ENCODE measurements at regions not wholly inside any gene's neighbourhood (a gene's known extent, or its start where the extent isn't known, plus 50 kb on each side); places are given as distances from the start of the nearest gene placed in this dataset.
A peak's percentile ranks its signal among the peaks of the same experiment; 100 is the strongest.
"Not testable (repeated sequence)": the region's sequence is repeated elsewhere in the genome, so short reads cannot be mapped to it uniquely, and the experiment has no call there.

- Histone ChIP-seq H3K27me3 (ENCODE audit: control insufficient read depth in 1 of 2, insufficient read depth in 2 of 2, low read length in 2 of 2) (no peaks in the 10 kb centered on the region), H3K36me3 (ENCODE audit: insufficient read depth, low read length) (no peaks in the 10 kb centered on the region), H3K9me3 (ENCODE audit: low read length) (no peaks in the 10 kb centered on the region), H3K27ac (ENCODE audit: low read depth, low read length) (no peak overlapping the region), H3K4me3 (ENCODE audit: low read depth in 1 of 2, low read length in 2 of 2) (no peak overlapping the region), H3K4me1 (ENCODE audit: insufficient read depth, low read length) (no peaks in the 10 kb centered on the region), H3K9ac (ENCODE audit: low read length) (no peak overlapping the region)
Observed at GRCh38 chr13:71382285-71382684, 484.7 kb downstream of the DACH1 start.

- Histone ChIP-seq H3K9me3 (ENCODE audit: low read length) (no peaks in the 10 kb centered on the region), H3K27ac (ENCODE audit: low read depth, low read length) (no peak overlapping the region), H3K4me1 (ENCODE audit: insufficient read depth, low read length) (no peaks in the 10 kb centered on the region), H3K9ac (ENCODE audit: low read length) (no peak overlapping the region), H3K36me3 (ENCODE audit: insufficient read depth, low read length) (no peaks in the 10 kb centered on the region), H3K27me3 (ENCODE audit: control insufficient read depth in 1 of 2, insufficient read depth in 2 of 2, low read length in 2 of 2) (no peaks in the 10 kb centered on the region), H3K4me3 (ENCODE audit: low read depth in 1 of 2, low read length in 2 of 2) (no peak overlapping the region)
Observed at GRCh38 chr13:71380191-71380590, 486.8 kb downstream of the DACH1 start.

- H3K4me1 ChIP-seq (ENCODE audit: insufficient read depth, low read length) = no peaks in the 10 kb centered on the region
- H3K9ac ChIP-seq (ENCODE audit: low read length) = no peak overlapping the region
- no peaks in the 10 kb centered on the region for H3K27me3 ChIP-seq (ENCODE audit: control insufficient read depth in 1 of 2, insufficient read depth in 2 of 2, low read length in 2 of 2)
- H3K9me3 ChIP-seq (ENCODE audit: low read length) = no peaks in the 10 kb centered on the region
- no peaks in the 10 kb centered on the region for H3K36me3 ChIP-seq (ENCODE audit: insufficient read depth, low read length)
- H3K27ac ChIP-seq (ENCODE audit: low read depth, low read length) = no peak overlapping the region
- H3K4me3 ChIP-seq (ENCODE audit: low read depth in 1 of 2, low read length in 2 of 2) = peak overlapping the region in 1 of 2 donors; percentile 22
Observed at GRCh38 chr13:71378961-71379905, 487.8 kb downstream of the DACH1 start.

GRCh38 chr13:71374471-71375049, 492.4 kb downstream of the DACH1 start:
- H3K4me3 ChIP-seq (ENCODE audit: low read depth in 1 of 2, low read length in 2 of 2) = no peak overlapping the region
- no peak overlapping the region for H3K9ac ChIP-seq (ENCODE audit: low read length)
- H3K9me3 ChIP-seq (ENCODE audit: low read length) = no peaks in the 10 kb centered on the region
- no peaks in the 10 kb centered on the region for H3K36me3 ChIP-seq (ENCODE audit: insufficient read depth, low read length)
- H3K4me1 ChIP-seq (ENCODE audit: insufficient read depth, low read length) = no peaks in the 10 kb centered on the region
- no peaks in the 10 kb centered on the region for H3K27me3 ChIP-seq (ENCODE audit: control insufficient read depth in 1 of 2, insufficient read depth in 2 of 2, low read length in 2 of 2)
- no peak overlapping the region for H3K27ac ChIP-seq (ENCODE audit: low read depth, low read length)

DNA sequence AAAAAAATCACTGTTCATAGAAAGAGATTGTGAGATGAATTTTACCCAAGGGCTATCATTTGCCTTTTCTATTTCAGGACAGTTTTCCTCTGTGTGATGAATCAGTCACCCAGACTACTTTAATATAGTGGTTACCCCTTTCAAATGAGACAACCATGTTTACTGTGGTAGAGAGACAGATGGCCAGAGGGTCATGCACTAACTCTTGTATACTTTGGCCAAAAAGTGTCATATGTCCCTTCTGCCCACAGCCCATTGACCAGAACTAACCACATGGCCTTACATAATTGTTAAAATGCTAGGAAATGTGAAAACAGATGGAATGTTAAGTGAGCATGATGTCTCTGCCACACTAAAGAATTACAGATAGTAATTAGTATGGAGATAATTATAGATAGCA, 498.7 kb downstream of the DACH1 start:
- Histone ChIP-seq H3K9me3 (ENCODE audit: low read length) (no peaks in the 10 kb centered on the region), H3K36me3 (ENCODE audit: insufficient read depth, low read length) (no peaks in the 10 kb centered on the region), H3K4me3 (ENCODE audit: low read depth in 1 of 2, low read length in 2 of 2) (no peak overlapping the region), H3K4me1 (ENCODE audit: insufficient read depth, low read length) (no peaks in the 10 kb centered on the region), H3K27ac (ENCODE audit: low read depth, low read length) (no peak overlapping the region), H3K9ac (ENCODE audit: low read length) (no peak overlapping the region), H3K27me3 (ENCODE audit: control insufficient read depth in 1 of 2, insufficient read depth in 2 of 2, low read length in 2 of 2) (no peaks in the 10 kb centered on the region)

DNA sequence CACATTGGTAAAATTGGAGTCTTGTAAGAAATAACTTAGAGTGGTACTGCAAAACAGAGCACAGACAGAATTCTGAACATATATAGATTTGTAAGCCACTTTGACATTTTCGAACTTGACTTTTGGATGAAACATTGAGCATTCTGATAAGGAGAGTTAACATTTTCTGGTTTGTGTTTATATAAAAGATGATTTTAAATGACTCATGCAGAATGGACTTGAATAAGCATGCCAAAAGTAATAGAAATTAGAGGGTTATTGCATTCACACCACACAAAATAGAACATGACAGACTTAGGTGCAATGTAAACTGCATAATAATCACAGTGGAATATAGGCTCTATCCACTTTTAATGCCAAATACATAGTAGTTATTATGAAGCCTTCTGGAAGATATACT, 507.0 kb downstream of the DACH1 start:
- Histone ChIP-seq H3K4me1 (ENCODE audit: insufficient read depth, low read length) (no peaks in the 10 kb centered on the region), H3K9ac (ENCODE audit: low read length) (no peak overlapping the region), H3K27me3 (ENCODE audit: control insufficient read depth in 1 of 2, insufficient read depth in 2 of 2, low read length in 2 of 2) (no peaks in the 10 kb centered on the region), H3K9me3 (ENCODE audit: low read length) (no peaks in the 10 kb centered on the region), H3K27ac (ENCODE audit: low read depth, low read length) (no peak overlapping the region), H3K4me3 (ENCODE audit: low read depth in 1 of 2, low read length in 2 of 2) (no peak overlapping the region), H3K36me3 (ENCODE audit: insufficient read depth, low read length) (no peaks in the 10 kb centered on the region)

DNA sequence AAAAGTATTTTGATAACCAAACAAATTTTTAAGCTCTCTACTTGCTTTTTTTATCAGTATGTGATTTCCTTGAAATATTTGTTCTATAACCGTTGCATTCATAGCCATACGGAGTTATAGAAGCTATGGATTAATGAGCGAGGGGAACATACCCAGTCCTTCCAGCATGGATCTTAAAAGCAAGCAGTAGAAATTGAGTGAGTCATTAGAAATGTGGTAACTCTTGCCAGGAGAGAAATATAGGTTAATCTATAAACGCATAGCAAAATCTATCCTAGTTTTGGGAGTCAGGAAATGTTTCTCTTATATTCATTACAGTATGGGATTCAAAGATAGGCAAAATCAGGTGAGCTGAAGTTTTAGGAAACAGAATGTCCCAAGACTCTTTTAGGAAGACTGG, 507.4 kb downstream of the DACH1 start:
- Histone ChIP-seq H3K27ac (ENCODE audit: low read depth, low read length) (no peak overlapping the region), H3K9me3 (ENCODE audit: low read length) (no peaks in the 10 kb centered on the region), H3K36me3 (ENCODE audit: insufficient read depth, low read length) (no peaks in the 10 kb centered on the region), H3K4me1 (ENCODE audit: insufficient read depth, low read length) (no peaks in the 10 kb centered on the region), H3K4me3 (ENCODE audit: low read depth in 1 of 2, low read length in 2 of 2) (no peak overlapping the region), H3K27me3 (ENCODE audit: control insufficient read depth in 1 of 2, insufficient read depth in 2 of 2, low read length in 2 of 2) (no peaks in the 10 kb centered on the region), H3K9ac (ENCODE audit: low read length) (no peak overlapping the region)

- H3K4me1 ChIP-seq (ENCODE audit: insufficient read depth, low read length) = no peaks in the 10 kb centered on the region
- no peak overlapping the region for H3K9ac ChIP-seq (ENCODE audit: low read length)
- H3K36me3 ChIP-seq (ENCODE audit: insufficient read depth, low read length) = no peaks in the 10 kb centered on the region
Observed at GRCh38 chr13:71358218-71358617, 508.8 kb downstream of the DACH1 start.

DNA sequence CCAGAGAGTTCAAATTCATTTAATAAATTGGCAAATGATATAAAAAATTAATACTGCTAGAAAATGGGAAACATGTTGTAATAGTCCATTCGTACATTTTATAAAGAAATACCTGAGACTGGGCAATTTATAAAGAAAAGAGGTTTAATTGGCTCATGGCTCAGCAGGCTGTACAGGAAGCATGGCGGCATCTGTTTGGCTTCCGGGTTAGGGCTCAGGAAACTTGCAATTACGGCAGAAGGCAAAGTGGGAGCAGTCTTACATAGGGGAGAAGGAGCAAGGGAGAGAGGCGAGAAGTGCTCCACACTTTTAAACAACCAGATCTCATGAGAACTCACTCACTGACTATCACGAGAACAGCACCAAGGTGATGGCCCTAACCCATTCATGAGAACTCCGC, 512.0 kb downstream of the DACH1 start:
- Histone ChIP-seq H3K9ac (ENCODE audit: low read length) (no peak overlapping the region), H3K27me3 (ENCODE audit: control insufficient read depth in 1 of 2, insufficient read depth in 2 of 2, low read length in 2 of 2) (no peaks in the 10 kb centered on the region), H3K4me1 (ENCODE audit: insufficient read depth, low read length) (no peaks in the 10 kb centered on the region), H3K27ac (ENCODE audit: low read depth, low read length) (no peak overlapping the region), H3K9me3 (ENCODE audit: low read length) (no peaks in the 10 kb centered on the region), H3K36me3 (ENCODE audit: insufficient read depth, low read length) (no peaks in the 10 kb centered on the region), H3K4me3 (ENCODE audit: low read depth in 1 of 2, low read length in 2 of 2) (no peak overlapping the region)

More at GRCh38 chr13:71358218-71358617, 508.8 kb downstream of the DACH1 start:
- Histone ChIP-seq H3K27me3 (ENCODE audit: control insufficient read depth in 1 of 2, insufficient read depth in 2 of 2, low read length in 2 of 2) (no peaks in the 10 kb centered on the region), H3K27ac (ENCODE audit: low read depth, low read length) (no peak overlapping the region), H3K4me3 (ENCODE audit: low read depth in 1 of 2, low read length in 2 of 2) (no peak overlapping the region), H3K9me3 (ENCODE audit: low read length) (no peaks in the 10 kb centered on the region)

DNA sequence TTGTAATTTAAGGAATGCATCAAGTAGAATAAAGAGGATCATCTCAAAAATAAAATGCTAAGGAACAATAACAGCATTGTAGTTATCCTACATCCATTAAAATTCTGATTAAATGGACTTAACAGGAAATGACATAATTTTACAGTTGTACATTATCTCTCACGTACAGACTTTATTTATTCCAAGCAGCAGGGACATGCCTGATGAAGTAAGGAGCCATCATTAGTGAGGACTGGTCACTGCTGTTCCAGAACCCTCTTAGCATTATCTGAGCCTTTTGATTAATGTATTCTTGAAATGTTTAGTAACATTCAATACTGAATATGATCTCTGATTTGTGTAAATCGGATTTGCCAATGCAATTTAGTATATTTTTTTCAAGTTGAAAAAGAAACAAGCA, 516.1 kb downstream of the DACH1 start:
- no peak overlapping the region for H3K27ac ChIP-seq (ENCODE audit: low read depth, low read length)
- no peaks in the 10 kb centered on the region for H3K27me3 ChIP-seq (ENCODE audit: control insufficient read depth in 1 of 2, insufficient read depth in 2 of 2, low read length in 2 of 2)
- H3K9ac ChIP-seq (ENCODE audit: low read length) = no peak overlapping the region
- no peaks in the 10 kb centered on the region for H3K9me3 ChIP-seq (ENCODE audit: low read length)
- no peaks in the 10 kb centered on the region for H3K4me1 ChIP-seq (ENCODE audit: insufficient read depth, low read length)
- H3K4me3 ChIP-seq (ENCODE audit: low read depth in 1 of 2, low read length in 2 of 2) = no peak overlapping the region
- H3K36me3 ChIP-seq (ENCODE audit: insufficient read depth, low read length) = no peaks in the 10 kb centered on the region

GRCh38 chr13:71345856-71346255, 521.1 kb downstream of the DACH1 start:
- not testable (repeated sequence) for H3K9ac ChIP-seq (ENCODE audit: low read length); H3K4me1 ChIP-seq (ENCODE audit: insufficient read depth, low read length); H3K27me3 ChIP-seq (ENCODE audit: control insufficient read depth in 1 of 2, insufficient read depth in 2 of 2, low read length in 2 of 2); H3K9me3 ChIP-seq (ENCODE audit: low read length); H3K27ac ChIP-seq (ENCODE audit: low read depth, low read length); H3K4me3 ChIP-seq (ENCODE audit: low read depth in 1 of 2, low read length in 2 of 2); H3K36me3 ChIP-seq (ENCODE audit: insufficient read depth, low read length)

GRCh38 chr13:71339736-71340135, 527.3 kb downstream of the DACH1 start:
- no peaks in the 10 kb centered on the region for H3K4me1 ChIP-seq (ENCODE audit: insufficient read depth, low read length)
- no peaks in the 10 kb centered on the region for H3K9me3 ChIP-seq (ENCODE audit: low read length)
- H3K36me3 ChIP-seq (ENCODE audit: insufficient read depth, low read length) = no peaks in the 10 kb centered on the region
- H3K27me3 ChIP-seq (ENCODE audit: control insufficient read depth in 1 of 2, insufficient read depth in 2 of 2, low read length in 2 of 2) = no peaks in the 10 kb centered on the region
- H3K9ac ChIP-seq (ENCODE audit: low read length) = no peak overlapping the region
- H3K4me3 ChIP-seq (ENCODE audit: low read depth in 1 of 2, low read length in 2 of 2) = no peak overlapping the region
- H3K27ac ChIP-seq (ENCODE audit: low read depth, low read length) = no peak overlapping the region
